ENCODE measurements at regions not wholly inside any gene's neighbourhood (a gene's known extent, or its start where the extent isn't known, plus 50 kb on each side); places are given as distances from the start of the nearest gene placed in this dataset.

DNA sequence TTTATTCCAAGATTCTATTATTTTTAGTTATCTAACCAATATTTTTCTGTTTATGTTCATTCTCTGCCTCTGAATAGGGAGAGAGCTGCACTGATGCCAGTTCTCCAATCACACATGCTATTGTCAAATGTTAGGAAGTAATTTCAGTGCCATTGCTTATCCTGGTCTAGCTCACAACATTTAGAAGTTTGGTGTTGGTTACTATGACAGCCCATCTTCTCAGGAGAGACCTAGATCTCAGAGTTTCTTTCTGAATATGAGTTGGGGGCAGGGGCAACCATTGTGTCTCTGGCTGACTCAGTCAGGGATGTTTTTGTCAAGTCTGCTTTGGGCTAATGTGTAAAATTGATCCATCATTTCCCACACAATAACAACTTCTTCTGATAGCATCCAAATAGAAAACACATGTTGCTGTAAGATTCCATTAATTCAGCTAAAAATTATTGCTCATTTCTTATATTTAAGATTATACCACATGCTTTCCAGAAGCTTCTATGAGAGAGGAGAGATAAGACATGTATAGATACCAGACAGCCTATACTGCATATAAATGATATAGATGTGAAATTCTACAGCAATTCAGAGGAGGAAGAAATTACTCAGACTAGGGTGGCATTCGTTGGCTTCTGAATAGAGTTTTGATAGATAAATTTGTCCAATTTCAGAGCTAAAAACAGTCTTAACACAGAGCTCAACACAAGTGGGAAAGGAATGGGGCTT lies 64.8 kb downstream of the DACT1 start:
- RAD21 ChIA-PET (ENCODE audit: low non-redundant PET in 1 of 2, low total read pairs in 2 of 2, uncharacterized antibody in 2 of 2, unreplicated experiment in 2 of 2) = no interaction called here
- Histone ChIP-seq H3K9me3 (ENCODE audit: control insufficient read depth in 1 of 2, insufficient read depth in 1 of 2, low read depth in 1 of 2, low read length in 2 of 2) (no peaks in the 10 kb centered on the region), H4K20me1 (ENCODE audit: insufficient read depth) (no peaks in the 10 kb centered on the region), H3K79me2 (ENCODE audit: insufficient read depth, low read length) (no peaks in the 10 kb centered on the region), H3K9me2 (ENCODE audit: insufficient read depth) (no peaks in the 10 kb centered on the region), H2AFZ (ENCODE audit: low read depth, low read length, poor library complexity, severe bottlenecking) (no peak overlapping the region), H3K4me1 (ENCODE audit: control insufficient read depth in 1 of 2, insufficient read depth in 2 of 2, low read length in 2 of 2) (no peaks in the 10 kb centered on the region), H3K4me3 (replicated peaks in 1 of 2; ENCODE audit: low read depth in 1 of 2, low read length in 2 of 2) (no peak overlapping the region), H3K36me3 (ENCODE audit: control insufficient read depth in 1 of 2, insufficient read depth in 2 of 2, low read length in 2 of 2) (no peaks in the 10 kb centered on the region), H3K4me2 (ENCODE audit: low read length) (no peak overlapping the region), H3K27ac (ENCODE audit: low read depth, low read length) (no peak overlapping the region), H3K27me3 (ENCODE audit: insufficient read depth, low read length) (no peaks in the 10 kb centered on the region), H3K9ac (ENCODE audit: low read length) (no peak overlapping the region)
- CTCF ChIA-PET = no interaction called here
- ATAC-seq (no peak), DNase-seq (ENCODE audit: low read depth, low spot score) (no peak)
- TF ChIP-seq CEBPB (IDR thresholded peaks at IDR 0.05; ENCODE audit: low read depth) = no peak
- TF ChIP-seq SIN3A (IDR thresholded peaks at IDR 0.05; ENCODE audit: low read depth) = no peak
- TF ChIP-seq CBX3 (IDR thresholded peaks at IDR 0.05; ENCODE audit: low read depth) = no peak
- no peak for TF ChIP-seq ZNF274 (IDR thresholded peaks at IDR 0.05; ENCODE audit: low read depth, low read length)
- TF ChIP-seq, protein P1, sequence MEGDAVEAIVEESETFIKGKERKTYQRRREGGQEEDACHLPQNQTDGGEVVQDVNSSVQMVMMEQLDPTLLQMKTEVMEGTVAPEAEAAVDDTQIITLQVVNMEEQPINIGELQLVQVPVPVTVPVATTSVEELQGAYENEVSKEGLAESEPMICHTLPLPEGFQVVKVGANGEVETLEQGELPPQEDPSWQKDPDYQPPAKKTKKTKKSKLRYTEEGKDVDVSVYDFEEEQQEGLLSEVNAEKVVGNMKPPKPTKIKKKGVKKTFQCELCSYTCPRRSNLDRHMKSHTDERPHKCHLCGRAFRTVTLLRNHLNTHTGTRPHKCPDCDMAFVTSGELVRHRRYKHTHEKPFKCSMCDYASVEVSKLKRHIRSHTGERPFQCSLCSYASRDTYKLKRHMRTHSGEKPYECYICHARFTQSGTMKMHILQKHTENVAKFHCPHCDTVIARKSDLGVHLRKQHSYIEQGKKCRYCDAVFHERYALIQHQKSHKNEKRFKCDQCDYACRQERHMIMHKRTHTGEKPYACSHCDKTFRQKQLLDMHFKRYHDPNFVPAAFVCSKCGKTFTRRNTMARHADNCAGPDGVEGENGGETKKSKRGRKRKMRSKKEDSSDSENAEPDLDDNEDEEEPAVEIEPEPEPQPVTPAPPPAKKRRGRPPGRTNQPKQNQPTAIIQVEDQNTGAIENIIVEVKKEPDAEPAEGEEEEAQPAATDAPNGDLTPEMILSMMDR (IDR thresholded peaks at IDR 0.05 in 2 of 3, conservative IDR thresholded peaks at IDR 0.05 in 1 of 3; ENCODE audit: borderline replicate concordance in 1 of 3, insufficient read depth in 1 of 3, low read depth in 2 of 3, low read length in 2 of 3) = no peak
- no peak for TF ChIP-seq POLR2A (IDR thresholded peaks at IDR 0.05; ENCODE audit: borderline replicate concordance, extremely low read depth, insufficient read depth, insufficient read length)
- TF ChIP-seq ZFX (IDR thresholded peaks at IDR 0.05) = no peak
- TF ChIP-seq RAD21 (IDR thresholded peaks at IDR 0.05; ENCODE audit: low read depth) = no peak
- POLR2A ChIA-PET = no interaction called here
- no TSS peak for BruUV-seq (replicated peaks)
- intact Hi-C loops (cut with micrococcal nuclease) = no loop called here

DNA sequence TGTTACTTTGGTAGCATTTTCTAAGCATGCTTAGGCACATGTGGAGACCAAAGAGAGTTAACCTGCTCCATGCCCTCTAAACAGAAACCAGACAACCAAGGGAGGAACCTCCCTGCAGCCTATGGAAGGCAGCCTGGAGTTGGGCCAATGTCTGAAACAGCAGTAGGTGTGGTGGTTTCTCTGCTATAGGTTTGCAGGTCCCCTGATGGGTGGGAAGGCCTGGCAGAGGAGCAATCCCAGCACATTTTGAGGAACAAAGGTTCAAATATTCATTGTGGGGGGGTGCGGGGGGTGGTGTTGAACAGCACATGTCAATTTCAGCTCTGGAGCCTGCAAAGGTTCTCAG lies 65.4 kb downstream of the DACT1 start:
- Histone ChIP-seq H3K4me3 (replicated peaks in 1 of 2; ENCODE audit: low read depth in 1 of 2, low read length in 2 of 2) (no peak overlapping the region), H3K36me3 (ENCODE audit: control insufficient read depth in 1 of 2, insufficient read depth in 2 of 2, low read length in 2 of 2) (no peaks in the 10 kb centered on the region), H2AFZ (ENCODE audit: low read depth, low read length, poor library complexity, severe bottlenecking) (no peak overlapping the region), H3K79me2 (ENCODE audit: insufficient read depth, low read length) (no peaks in the 10 kb centered on the region), H3K27ac (ENCODE audit: low read depth, low read length) (no peak overlapping the region), H3K9ac (ENCODE audit: low read length) (no peak overlapping the region), H3K4me1 (ENCODE audit: control insufficient read depth in 1 of 2, insufficient read depth in 2 of 2, low read length in 2 of 2) (no peaks in the 10 kb centered on the region), H3K27me3 (ENCODE audit: insufficient read depth, low read length) (no peaks in the 10 kb centered on the region), H4K20me1 (ENCODE audit: insufficient read depth) (no peaks in the 10 kb centered on the region), H3K9me2 (ENCODE audit: insufficient read depth) (no peaks in the 10 kb centered on the region), H3K9me3 (ENCODE audit: control insufficient read depth in 1 of 2, insufficient read depth in 1 of 2, low read depth in 1 of 2, low read length in 2 of 2) (no peaks in the 10 kb centered on the region), H3K4me2 (ENCODE audit: low read length) (no peak overlapping the region)
- POLR2A ChIA-PET = no interaction called here
- ATAC-seq = no peak
- TF ChIP-seq POLR2AphosphoS5 (IDR thresholded peaks at IDR 0.05; ENCODE audit: low read depth, low read length) = no peak
- no peak for TF ChIP-seq ELF1 (IDR thresholded peaks at IDR 0.05; ENCODE audit: borderline replicate concordance, low read depth)
- TF ChIP-seq JUND (IDR thresholded peaks at IDR 0.05) = no peak
- TF ChIP-seq ZFX (IDR thresholded peaks at IDR 0.05) = no peak
- TF ChIP-seq RAD21 (IDR thresholded peaks at IDR 0.05; ENCODE audit: low read depth) = no peak
- TF ChIP-seq, protein P2, sequence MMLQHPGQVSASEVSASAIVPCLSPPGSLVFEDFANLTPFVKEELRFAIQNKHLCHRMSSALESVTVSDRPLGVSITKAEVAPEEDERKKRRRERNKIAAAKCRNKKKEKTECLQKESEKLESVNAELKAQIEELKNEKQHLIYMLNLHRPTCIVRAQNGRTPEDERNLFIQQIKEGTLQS (IDR thresholded peaks at IDR 0.05) = no peak
- no peak for TF ChIP-seq EGR1 (IDR thresholded peaks at IDR 0.05; ENCODE audit: low read depth)
- no peak for TF ChIP-seq CBX3 (IDR thresholded peaks at IDR 0.05; ENCODE audit: low read depth)
- RAD21 ChIA-PET (ENCODE audit: low non-redundant PET in 1 of 2, low total read pairs in 2 of 2, uncharacterized antibody in 2 of 2, unreplicated experiment in 2 of 2) = no interaction called here
- BruUV-seq (replicated peaks) = no TSS peak
- CTCF ChIA-PET = no interaction called here
- intact Hi-C loops (cut with micrococcal nuclease) = no loop called here
- no peak for DNase-seq (ENCODE audit: low read depth, low spot score)
